Panc1 (cell line): ENCODE measurements at regions not wholly inside any gene's neighbourhood (a gene's known extent, or its start where the extent isn't known, plus 50 kb on each side); places are given as distances from the start of the nearest gene placed in this dataset.

ENCODE experiments used
- TF ChIP-seq, protein P1 (sequence below), 2 experiments: IDR thresholded peaks; 2 replicates each; pipeline ENCODE4 v1.6.1; 2011 to 2012; ENCODE audit warnings: low read depth in 2 of 2, control low read depth in 1 of 2, low read length in 1 of 2, mild to moderate bottlenecking in 1 of 2, moderate library complexity in 1 of 2; ENCODE audit not compliant: insufficient read depth in 1 of 2
- TF ChIP-seq, protein P2 (sequence below): fragments of 450-650 bp; IDR thresholded peaks from 2 replicates; pipeline ENCODE4 v1.5.1; 2017; ENCODE audit warnings: mild to moderate bottlenecking

DNA sequence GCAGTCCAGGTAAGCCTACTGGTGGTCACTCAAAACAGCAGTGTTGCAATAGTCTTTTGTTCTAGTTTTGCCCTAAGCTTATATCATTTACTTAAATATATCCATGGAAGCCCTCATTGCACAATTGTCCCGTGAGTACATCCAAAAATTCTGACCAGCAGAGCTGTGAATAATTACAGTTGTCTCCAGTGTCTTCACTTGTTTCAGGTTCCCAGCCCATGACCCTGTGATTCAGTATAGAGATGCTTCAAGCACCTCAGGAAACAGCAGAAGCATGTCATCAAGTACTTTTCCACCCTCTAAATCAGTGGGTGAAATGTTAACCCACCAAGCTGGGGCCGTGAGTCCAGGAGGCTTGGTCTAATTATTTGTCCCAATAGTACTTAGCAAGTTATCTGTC, 214.9 kb upstream of the RPS6KA3 start:
- TF ChIP-seq, protein P1, sequence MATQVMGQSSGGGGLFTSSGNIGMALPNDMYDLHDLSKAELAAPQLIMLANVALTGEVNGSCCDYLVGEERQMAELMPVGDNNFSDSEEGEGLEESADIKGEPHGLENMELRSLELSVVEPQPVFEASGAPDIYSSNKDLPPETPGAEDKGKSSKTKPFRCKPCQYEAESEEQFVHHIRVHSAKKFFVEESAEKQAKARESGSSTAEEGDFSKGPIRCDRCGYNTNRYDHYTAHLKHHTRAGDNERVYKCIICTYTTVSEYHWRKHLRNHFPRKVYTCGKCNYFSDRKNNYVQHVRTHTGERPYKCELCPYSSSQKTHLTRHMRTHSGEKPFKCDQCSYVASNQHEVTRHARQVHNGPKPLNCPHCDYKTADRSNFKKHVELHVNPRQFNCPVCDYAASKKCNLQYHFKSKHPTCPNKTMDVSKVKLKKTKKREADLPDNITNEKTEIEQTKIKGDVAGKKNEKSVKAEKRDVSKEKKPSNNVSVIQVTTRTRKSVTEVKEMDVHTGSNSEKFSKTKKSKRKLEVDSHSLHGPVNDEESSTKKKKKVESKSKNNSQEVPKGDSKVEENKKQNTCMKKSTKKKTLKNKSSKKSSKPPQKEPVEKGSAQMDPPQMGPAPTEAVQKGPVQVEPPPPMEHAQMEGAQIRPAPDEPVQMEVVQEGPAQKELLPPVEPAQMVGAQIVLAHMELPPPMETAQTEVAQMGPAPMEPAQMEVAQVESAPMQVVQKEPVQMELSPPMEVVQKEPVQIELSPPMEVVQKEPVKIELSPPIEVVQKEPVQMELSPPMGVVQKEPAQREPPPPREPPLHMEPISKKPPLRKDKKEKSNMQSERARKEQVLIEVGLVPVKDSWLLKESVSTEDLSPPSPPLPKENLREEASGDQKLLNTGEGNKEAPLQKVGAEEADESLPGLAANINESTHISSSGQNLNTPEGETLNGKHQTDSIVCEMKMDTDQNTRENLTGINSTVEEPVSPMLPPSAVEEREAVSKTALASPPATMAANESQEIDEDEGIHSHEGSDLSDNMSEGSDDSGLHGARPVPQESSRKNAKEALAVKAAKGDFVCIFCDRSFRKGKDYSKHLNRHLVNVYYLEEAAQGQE (IDR thresholded peaks at IDR 0.05; ENCODE audit: insufficient read depth in 1 of 2, low read depth in 2 of 2, low read length in 1 of 2), result no peak
- TF ChIP-seq, protein P2, sequence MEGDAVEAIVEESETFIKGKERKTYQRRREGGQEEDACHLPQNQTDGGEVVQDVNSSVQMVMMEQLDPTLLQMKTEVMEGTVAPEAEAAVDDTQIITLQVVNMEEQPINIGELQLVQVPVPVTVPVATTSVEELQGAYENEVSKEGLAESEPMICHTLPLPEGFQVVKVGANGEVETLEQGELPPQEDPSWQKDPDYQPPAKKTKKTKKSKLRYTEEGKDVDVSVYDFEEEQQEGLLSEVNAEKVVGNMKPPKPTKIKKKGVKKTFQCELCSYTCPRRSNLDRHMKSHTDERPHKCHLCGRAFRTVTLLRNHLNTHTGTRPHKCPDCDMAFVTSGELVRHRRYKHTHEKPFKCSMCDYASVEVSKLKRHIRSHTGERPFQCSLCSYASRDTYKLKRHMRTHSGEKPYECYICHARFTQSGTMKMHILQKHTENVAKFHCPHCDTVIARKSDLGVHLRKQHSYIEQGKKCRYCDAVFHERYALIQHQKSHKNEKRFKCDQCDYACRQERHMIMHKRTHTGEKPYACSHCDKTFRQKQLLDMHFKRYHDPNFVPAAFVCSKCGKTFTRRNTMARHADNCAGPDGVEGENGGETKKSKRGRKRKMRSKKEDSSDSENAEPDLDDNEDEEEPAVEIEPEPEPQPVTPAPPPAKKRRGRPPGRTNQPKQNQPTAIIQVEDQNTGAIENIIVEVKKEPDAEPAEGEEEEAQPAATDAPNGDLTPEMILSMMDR, result no peak
